ENCODE measurements at regions not wholly inside any gene's neighbourhood (a gene's known extent, or its start where the extent isn't known, plus 50 kb on each side); places are given as distances from the start of the nearest gene placed in this dataset.
A peak's percentile ranks its signal among the peaks of the same experiment; 100 is the strongest.

DNA sequence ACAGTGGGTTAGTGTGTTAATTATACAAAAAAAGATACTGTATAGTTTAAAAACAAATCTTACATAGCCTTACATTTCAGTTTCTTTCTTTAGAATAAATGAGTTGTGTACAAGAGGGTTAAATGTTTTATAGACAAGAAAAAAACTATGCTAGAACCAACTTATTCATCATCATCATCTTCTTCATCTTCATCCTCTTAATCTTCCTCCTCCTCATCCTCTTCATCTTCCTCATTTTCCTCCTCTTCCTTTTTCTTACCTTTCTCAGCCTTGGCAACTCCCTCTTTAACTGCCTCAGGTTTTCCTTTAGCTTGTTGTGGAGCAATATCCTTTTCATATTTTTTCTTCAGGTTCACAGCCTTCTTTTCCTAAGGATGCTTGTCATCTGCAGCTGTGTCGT lies 53.7 kb downstream of the RPS12 start:
- Histone ChIP-seq H3K36me3 (ENCODE audit: insufficient read depth, low read length) (no peaks in the 10 kb centered on the region), H3K4me1 (ENCODE audit: insufficient read depth, low read length) (no peaks in the 10 kb centered on the region), H3K79me2 (ENCODE audit: insufficient read depth, low read length) (no peaks in the 10 kb centered on the region), H3K4me3 (ENCODE audit: insufficient read depth, low read length) (no peak overlapping the region), H2AFZ (ENCODE audit: low read length) (no peak overlapping the region), H3K27ac (ENCODE audit: low read depth, low read length) (no peak overlapping the region), H4K20me1 (ENCODE audit: insufficient read depth, low read length) (no peaks in the 10 kb centered on the region), H3K4me2 (ENCODE audit: insufficient read depth, low read length) (no peak overlapping the region), H3K27me3 (ENCODE audit: insufficient read depth, low read length) (no peaks in the 10 kb centered on the region), H3K9me3 (ENCODE audit: low read depth, low read length) (no peaks in the 10 kb centered on the region)
- DNase-seq (ENCODE audit: insufficient read length, low spot score, missing footprints), result no peak
- no peak for TF ChIP-seq CTCF (IDR thresholded peaks at IDR 0.05; ENCODE audit: extremely low read depth, low read depth, low read length)

- Histone ChIP-seq H3K9me3 (ENCODE audit: low read depth, low read length) (no peaks in the 10 kb centered on the region), H2AFZ (ENCODE audit: low read length) (no peak overlapping the region), H4K20me1 (ENCODE audit: insufficient read depth, low read length) (no peaks in the 10 kb centered on the region), H3K4me3 (ENCODE audit: insufficient read depth, low read length) (no peak overlapping the region), H3K36me3 (ENCODE audit: insufficient read depth, low read length) (no peaks in the 10 kb centered on the region), H3K4me1 (ENCODE audit: insufficient read depth, low read length) (no peaks in the 10 kb centered on the region), H3K79me2 (ENCODE audit: insufficient read depth, low read length) (no peaks in the 10 kb centered on the region), H3K27me3 (ENCODE audit: insufficient read depth, low read length) (no peaks in the 10 kb centered on the region), H3K4me2 (ENCODE audit: insufficient read depth, low read length) (no peak overlapping the region), H3K27ac (ENCODE audit: low read depth, low read length) (no peak overlapping the region)
- no peak for DNase-seq (ENCODE audit: insufficient read length, low spot score, missing footprints)
- TF ChIP-seq CTCF (IDR thresholded peaks at IDR 0.05; ENCODE audit: extremely low read depth, low read depth, low read length), result no peak
These were observed 58.6 kb downstream of the RPS12 start for GRCh38 chr6:132872923-132873322.

GRCh38 chr6:132877003-132877402 lies 62.6 kb downstream of the RPS12 start:
- peak; percentile 11 for DNase-seq (ENCODE audit: insufficient read length, low spot score, missing footprints)
- Histone ChIP-seq H2AFZ (ENCODE audit: low read length) (no peak overlapping the region), H3K79me2 (ENCODE audit: insufficient read depth, low read length) (no peaks in the 10 kb centered on the region), H3K36me3 (ENCODE audit: insufficient read depth, low read length) (no peaks in the 10 kb centered on the region), H3K27me3 (ENCODE audit: insufficient read depth, low read length) (no peaks in the 10 kb centered on the region), H3K4me2 (ENCODE audit: insufficient read depth, low read length) (no peak overlapping the region), H3K9me3 (ENCODE audit: low read depth, low read length) (no peaks in the 10 kb centered on the region), H4K20me1 (ENCODE audit: insufficient read depth, low read length) (no peaks in the 10 kb centered on the region), H3K4me1 (ENCODE audit: insufficient read depth, low read length) (no peaks in the 10 kb centered on the region), H3K4me3 (ENCODE audit: insufficient read depth, low read length) (no peak overlapping the region), H3K27ac (ENCODE audit: low read depth, low read length) (no peak overlapping the region)
- TF ChIP-seq CTCF (IDR thresholded peaks at IDR 0.05; ENCODE audit: extremely low read depth, low read depth, low read length), result no peak

- DNase-seq (ENCODE audit: insufficient read length, low spot score, missing footprints), result no peak
- no peak for TF ChIP-seq CTCF (IDR thresholded peaks at IDR 0.05; ENCODE audit: extremely low read depth, low read depth, low read length)
These were observed 72.8 kb downstream of the RPS12 start for GRCh38 chr6:132887204-132887603.

More at GRCh38 chr6:132887204-132887603, 72.8 kb downstream of the RPS12 start:
- Histone ChIP-seq H4K20me1 (ENCODE audit: insufficient read depth, low read length) (no peaks in the 10 kb centered on the region), H3K4me2 (ENCODE audit: insufficient read depth, low read length) (no peak overlapping the region), H3K4me1 (ENCODE audit: insufficient read depth, low read length) (no peaks in the 10 kb centered on the region), H3K27ac (ENCODE audit: low read depth, low read length) (no peak overlapping the region), H3K36me3 (ENCODE audit: insufficient read depth, low read length) (no peaks in the 10 kb centered on the region), H3K27me3 (ENCODE audit: insufficient read depth, low read length) (no peaks in the 10 kb centered on the region), H3K4me3 (ENCODE audit: insufficient read depth, low read length) (no peak overlapping the region), H3K9me3 (ENCODE audit: low read depth, low read length) (no peaks in the 10 kb centered on the region), H3K79me2 (ENCODE audit: insufficient read depth, low read length) (no peaks in the 10 kb centered on the region), H2AFZ (ENCODE audit: low read length) (no peak overlapping the region)

Data from osteoblast (primary cell).